Upper lobe of left lung (tissue), 4 donors: ENCODE measurements at regions not wholly inside any gene's neighbourhood (a gene's known extent, or its start where the extent isn't known, plus 50 kb on each side); places are given as distances from the start of the nearest gene placed in this dataset.

Source experiments
- EP300 ChIP-seq, 4 donors: sonication (generic); formaldehyde crosslinking; IDR thresholded peaks; one replicate each; pipeline ENCODE4 v1.5.1; 2017; ENCODE audit warnings: antibody characterized with exemption in 4 of 4, control low read depth in 2 of 4
- POLR2A ChIP-seq, 4 donors: fragments of 450-650 bp; IDR thresholded peaks; one replicate each; pipeline ENCODE4 v1.5.1; 2016 to 2017; ENCODE audit warnings: antibody characterized with exemption in 4 of 4, mild to moderate bottlenecking in 2 of 4
- TF ChIP-seq, protein P1 (sequence below), 6 experiments: fragments of 450-650 bp in 4 of 6; fragments of 200-600 bp in 2 of 6; sonication (generic) in 2 of 6; IDR thresholded peaks; one replicate each; pipeline ENCODE4 v1.5.1; 2016 to 2019; ENCODE audit warnings: antibody characterized with exemption in 6 of 6

DNA sequence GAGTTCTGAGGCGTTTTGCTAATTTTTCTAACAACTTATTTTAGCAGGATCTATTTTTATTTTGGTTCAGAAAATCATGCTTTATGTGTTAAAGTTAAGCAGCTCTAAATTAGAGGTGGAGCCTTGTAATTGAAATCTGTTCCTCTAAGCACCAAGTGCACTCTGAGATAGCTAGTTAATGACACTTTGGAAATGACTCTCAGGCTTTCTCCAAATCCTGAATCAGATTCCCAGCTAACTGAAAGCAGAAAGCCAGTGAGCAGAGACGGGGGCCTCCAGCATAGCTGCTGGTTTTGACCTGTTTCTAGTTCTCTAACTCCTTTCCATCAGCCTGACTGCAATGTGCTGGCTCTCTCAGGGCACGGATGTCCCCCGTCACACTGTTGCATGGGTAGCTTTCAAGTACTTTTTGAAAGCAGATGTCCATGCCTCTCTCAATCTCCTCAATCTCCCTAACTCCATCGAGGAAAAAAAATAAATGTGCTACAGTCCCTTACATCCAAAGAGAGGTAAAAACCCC lies 326.5 kb downstream of the SATB2 start:
- TF ChIP-seq, protein P1, sequence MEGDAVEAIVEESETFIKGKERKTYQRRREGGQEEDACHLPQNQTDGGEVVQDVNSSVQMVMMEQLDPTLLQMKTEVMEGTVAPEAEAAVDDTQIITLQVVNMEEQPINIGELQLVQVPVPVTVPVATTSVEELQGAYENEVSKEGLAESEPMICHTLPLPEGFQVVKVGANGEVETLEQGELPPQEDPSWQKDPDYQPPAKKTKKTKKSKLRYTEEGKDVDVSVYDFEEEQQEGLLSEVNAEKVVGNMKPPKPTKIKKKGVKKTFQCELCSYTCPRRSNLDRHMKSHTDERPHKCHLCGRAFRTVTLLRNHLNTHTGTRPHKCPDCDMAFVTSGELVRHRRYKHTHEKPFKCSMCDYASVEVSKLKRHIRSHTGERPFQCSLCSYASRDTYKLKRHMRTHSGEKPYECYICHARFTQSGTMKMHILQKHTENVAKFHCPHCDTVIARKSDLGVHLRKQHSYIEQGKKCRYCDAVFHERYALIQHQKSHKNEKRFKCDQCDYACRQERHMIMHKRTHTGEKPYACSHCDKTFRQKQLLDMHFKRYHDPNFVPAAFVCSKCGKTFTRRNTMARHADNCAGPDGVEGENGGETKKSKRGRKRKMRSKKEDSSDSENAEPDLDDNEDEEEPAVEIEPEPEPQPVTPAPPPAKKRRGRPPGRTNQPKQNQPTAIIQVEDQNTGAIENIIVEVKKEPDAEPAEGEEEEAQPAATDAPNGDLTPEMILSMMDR (IDR thresholded peaks at IDR 0.05) = no peak
- TF ChIP-seq POLR2A (IDR thresholded peaks at IDR 0.05) (no peak), EP300 (IDR thresholded peaks at IDR 0.05) (no peak)
